SHP77 treated with DMSO at 0.1 percent for 48 hours (cell line): ENCODE measurements at regions not wholly inside any gene's neighbourhood (a gene's known extent, or its start where the extent isn't known, plus 50 kb on each side); places are given as distances from the start of the nearest gene placed in this dataset.

ENCODE experiments used
- DNase-seq: peaks from one replicate; lab custom pipeline; 2025; lab: John Stamatoyannopoulos, UW

GRCh38 chr4:175871774-175872405 lies 59.8 kb upstream of the GPM6A start:
- DNase-seq: no peak

- no peak for DNase-seq
Observed at GRCh38 chr4:175873707-175874106, 61.6 kb upstream of the GPM6A start.

- DNase-seq: no peak
Observed at GRCh38 chr4:175874306-175874705, 62.2 kb upstream of the GPM6A start.

- no peak for DNase-seq
Observed at GRCh38 chr4:175875993-175876771, 64.1 kb upstream of the GPM6A start.

GRCh38 chr4:175882891-175883290 lies 70.8 kb upstream of the GPM6A start:
- DNase-seq: no peak

GRCh38 chr4:175884048-175884447 lies 72.0 kb upstream of the GPM6A start:
- no peak for DNase-seq

GRCh38 chr4:175891231-175891630 lies 79.2 kb upstream of the GPM6A start:
- DNase-seq: no peak

GRCh38 chr4:175891851-175892250 lies 79.8 kb upstream of the GPM6A start:
- DNase-seq: no peak

GRCh38 chr4:175905925-175906324 lies 93.9 kb upstream of the GPM6A start:
- no peak for DNase-seq

GRCh38 chr4:175906384-175906783 lies 94.3 kb upstream of the GPM6A start:
- DNase-seq: no peak

- no peak for DNase-seq
Observed at GRCh38 chr4:175910700-175911099, 98.6 kb upstream of the GPM6A start.

- DNase-seq: no peak
Observed at GRCh38 chr4:175916626-175917351, 104.7 kb upstream of the GPM6A start.

GRCh38 chr4:175927121-175927520 lies 115.1 kb upstream of the GPM6A start:
- DNase-seq: no peak

GRCh38 chr4:175929441-175929840 lies 117.4 kb upstream of the GPM6A start:
- no peak for DNase-seq

GRCh38 chr4:175929932-175930331 lies 117.9 kb upstream of the GPM6A start:
- DNase-seq: no peak

GRCh38 chr4:175930471-175930870 lies 118.4 kb upstream of the GPM6A start:
- DNase-seq: no peak

- no peak for DNase-seq
Observed at GRCh38 chr4:175932116-175932515, 120.1 kb upstream of the GPM6A start.

- no peak for DNase-seq
Observed at GRCh38 chr4:175934506-175934905, 122.4 kb upstream of the GPM6A start.

- DNase-seq: no peak
Observed at GRCh38 chr4:175935016-175935661, 123.1 kb upstream of the GPM6A start.

- DNase-seq: no peak
Observed at GRCh38 chr4:175944126-175944910, 121.3 kb upstream of the WDR17 start.

GRCh38 chr4:175946472-175947116 lies 119.0 kb upstream of the WDR17 start:
- DNase-seq: no peak
